Left renal cortex interstitium (tissue), 4 donors: ENCODE measurements at regions not wholly inside any gene's neighbourhood (a gene's known extent, or its start where the extent isn't known, plus 50 kb on each side); places are given as distances from the start of the nearest gene placed in this dataset.
"Not testable (repeated sequence)": the region's sequence is repeated elsewhere in the genome, so short reads cannot be mapped to it uniquely, and the experiment has no call there.

ENCODE experiments used
- DNase-seq, 4 donors: peaks; one replicate each; pipeline ENCODE4 v3.0.0-alpha.2; 2013; ENCODE audit warnings: low read depth in 4 of 4, low spot score in 2 of 4, missing footprints in 1 of 4

DNA sequence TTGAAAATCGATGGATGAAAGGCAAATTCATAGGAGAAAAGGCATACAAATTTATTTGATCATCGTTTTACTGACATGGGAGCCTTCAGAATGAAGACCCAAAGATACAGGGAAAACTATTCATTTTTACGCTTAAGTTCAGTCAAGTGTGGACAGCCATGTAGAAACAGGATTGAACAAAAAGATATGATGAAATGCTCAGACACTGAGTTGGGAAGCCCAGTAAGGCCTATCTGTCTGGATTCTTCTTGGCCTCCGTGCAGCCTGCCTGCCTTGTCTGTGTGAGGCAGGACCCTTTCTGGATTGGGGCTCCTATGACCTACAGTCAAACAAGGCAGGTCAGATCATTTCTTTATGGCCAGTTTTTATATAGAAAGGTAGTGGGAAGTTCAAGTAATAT is 203.8 kb upstream of the MYL2 start:
- no peak for DNase-seq

DNA sequence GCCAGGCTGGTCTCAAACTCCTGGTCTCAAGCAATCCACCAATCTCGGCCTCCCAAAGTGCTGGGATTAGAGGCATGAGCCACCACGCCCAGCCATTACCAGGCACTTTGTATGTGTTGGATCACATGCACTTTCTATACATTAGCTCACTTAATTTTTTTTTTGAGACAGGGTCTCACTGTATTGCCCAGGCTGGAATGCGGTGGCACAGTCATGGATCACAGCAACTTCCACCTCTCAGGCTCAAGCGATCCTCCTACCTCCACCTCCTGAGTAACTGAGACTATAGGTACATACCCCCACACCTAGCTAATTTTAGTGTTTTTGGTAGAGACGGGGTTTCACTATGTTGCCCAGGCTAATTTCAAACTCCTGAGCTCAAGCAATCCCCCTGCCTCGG is 203.0 kb upstream of the MYL2 start:
- DNase-seq: no peak

DNA sequence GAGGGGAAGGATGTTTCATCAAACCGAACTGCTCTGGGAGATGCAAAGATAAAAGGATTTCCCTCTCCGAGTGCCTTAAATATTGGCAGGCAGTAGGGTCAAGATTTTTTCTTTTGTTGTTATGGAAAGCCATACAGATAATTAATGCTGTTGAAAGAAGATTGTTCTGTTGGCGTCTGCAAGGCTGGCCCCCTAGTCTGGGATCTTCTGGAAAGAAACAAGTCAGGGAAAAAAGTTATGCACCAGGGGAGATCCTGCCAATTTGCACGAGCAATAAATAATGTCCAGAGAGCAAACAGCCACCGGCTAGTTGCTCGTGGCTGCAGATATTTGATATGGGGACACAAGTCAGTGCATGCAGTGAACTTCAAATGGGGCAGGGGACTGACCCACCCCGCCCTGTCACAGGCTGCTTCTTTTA is 202.1 kb upstream of the MYL2 start:
- peak in 3 of 4 donors; percentile 45 to 56 (median 53) for DNase-seq

DNA sequence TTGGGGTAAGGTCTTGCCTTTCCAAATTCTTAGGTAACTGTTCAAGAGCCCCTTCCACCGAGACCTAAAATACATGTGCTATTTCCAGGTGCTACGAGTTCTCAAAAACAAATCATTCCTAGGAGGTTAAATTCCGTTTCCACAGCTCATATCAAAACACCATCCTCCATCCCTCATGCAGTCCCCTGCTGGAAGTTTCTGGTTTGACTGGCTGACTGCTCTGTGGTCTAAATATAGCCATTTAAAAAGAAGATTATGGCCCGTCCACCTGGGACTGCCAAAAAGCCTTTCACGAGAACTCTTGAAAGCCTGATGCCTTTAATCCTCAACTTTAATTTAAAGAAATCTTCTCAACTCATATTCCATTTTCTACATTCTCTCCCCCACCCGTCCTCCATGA is 201.5 kb upstream of the MYL2 start:
- DNase-seq: peak in 1 of 4 donors; percentile 43

DNA sequence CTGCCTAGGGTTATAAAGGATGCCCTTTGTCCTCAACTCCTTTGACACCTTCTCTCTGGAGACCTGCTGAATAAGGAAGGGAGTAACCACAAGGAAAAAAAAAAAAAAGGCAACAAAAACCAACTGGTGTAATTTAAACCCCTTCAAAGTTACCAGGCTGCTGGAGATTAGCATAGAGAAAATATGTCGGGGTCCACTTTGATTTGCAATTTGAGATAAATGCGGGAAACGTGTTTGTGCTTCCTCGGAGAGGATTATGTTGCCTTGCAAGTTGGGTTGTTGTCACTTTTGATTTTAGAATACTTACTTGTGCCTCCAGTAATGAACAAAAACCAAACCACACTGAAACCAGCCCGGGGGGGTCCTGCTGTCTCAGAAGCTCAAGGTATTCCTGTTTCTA is 200.2 kb upstream of the MYL2 start:
- peak in 1 of 4 donors; percentile 16 for DNase-seq

DNA sequence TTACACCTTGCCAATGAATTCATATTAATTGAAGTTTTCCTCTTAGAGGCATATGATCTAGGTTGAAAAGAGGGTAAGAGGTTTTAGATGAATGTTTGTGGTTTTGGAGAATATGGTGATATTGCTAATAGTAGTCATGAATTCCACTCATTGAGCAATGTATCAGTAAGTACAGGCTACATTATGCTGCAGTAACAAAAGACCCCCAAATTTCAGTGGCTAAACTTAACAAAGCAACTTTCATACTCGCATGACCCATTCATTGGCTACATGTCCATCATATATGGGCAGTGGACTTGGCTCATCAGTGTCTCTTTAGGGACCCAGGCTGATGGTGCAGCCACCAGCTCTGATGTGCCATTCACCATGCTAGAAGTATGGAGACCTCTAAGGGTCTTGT is 196.6 kb upstream of the MYL2 start:
- no peak for DNase-seq

DNA sequence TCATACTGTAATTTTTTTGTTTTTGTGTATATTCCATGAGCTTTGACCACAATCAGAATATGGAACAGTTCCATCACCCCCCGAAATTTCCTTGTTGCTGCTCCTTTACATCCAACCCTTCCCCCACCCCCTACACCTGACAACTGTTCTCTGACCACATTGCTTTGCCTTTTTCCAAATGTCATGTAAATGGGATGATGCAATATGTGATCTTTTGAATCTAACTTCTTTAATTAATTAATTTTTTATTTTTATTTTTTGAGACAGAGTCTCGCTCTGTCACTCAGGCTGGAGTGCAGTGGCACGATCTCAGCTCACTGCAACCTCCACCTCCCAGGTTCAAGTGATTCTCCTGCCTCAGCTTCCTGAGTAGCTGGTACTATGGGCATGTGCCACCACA is 192.9 kb upstream of the MYL2 start:
- not testable (repeated sequence) for DNase-seq

DNA sequence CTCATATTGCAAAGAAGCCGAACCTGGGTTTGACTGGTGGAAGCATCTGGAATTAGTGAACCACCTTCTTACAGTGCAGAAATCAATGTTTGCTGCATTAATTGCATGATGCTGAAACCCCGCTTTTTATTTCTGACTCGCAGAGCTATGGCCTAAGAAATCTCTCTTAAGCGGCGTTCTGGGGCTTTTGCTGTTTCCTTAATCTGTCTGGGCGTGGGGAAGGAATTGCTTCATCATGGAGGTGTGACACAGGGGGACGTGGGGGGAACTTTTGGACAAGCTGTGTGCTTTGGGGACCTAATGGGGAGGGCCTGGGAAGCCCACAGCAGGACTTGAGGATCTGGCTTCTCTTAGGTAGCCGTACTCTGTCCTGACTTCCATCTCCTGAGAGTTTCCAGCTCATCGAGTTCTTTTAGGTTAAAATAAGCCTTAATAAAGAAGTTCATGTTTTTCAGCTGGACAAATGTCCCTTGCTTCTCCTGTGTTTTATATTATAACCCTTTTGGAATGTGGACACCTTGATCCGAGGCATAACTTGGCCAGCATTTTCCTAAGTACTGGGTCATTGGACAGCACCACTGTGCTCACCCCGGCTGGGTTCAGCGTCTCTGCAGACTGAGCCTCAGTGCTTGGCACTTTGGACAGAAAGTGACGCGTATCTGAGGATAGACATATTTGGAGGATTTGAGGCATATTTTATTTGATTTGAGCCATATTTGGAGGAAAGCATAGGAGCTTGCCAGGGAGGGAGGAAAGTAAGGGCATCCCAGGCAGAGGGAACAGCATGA is 192.1 kb upstream of the MYL2 start:
- no peak for DNase-seq

DNA sequence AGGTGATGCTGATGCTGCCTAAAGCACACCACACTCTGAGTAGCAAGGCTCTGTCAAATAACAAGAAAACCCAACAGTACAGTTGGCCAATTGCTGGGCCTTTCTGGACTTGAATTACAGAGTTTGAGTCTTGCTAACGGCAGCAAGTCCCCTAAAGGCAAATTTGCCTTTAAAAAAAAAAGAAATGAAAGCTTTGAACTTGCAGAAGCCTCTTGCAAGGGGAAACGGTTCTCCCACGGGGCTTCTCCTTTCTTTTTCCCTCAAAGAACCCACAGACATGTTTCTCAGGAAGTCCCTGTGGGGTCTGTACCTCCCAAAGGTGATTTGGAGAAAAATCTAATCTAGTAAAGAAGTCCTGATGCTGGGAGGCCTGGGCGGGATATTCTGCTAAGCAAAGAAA is 191.3 kb upstream of the MYL2 start:
- DNase-seq: no peak

DNA sequence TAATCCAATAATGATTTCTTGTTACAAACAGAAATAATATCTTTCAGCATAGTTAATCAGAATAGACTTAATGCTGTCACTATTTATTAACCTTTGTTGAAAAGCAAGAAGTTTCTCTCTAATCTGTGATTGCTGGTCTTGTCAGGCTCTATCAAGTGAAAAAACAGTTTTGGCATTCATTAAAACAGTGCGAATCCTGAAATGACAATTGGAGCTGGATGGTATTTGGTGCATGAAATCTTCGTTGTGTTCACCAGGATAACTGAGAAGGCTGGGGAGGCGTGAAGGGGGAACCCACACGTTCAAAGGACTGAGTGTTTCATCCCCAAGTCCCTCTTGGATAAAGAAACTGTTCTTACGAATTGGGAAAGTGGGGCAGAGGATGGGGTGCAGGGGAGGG is 190.2 kb upstream of the MYL2 start:
- DNase-seq: no peak

DNA sequence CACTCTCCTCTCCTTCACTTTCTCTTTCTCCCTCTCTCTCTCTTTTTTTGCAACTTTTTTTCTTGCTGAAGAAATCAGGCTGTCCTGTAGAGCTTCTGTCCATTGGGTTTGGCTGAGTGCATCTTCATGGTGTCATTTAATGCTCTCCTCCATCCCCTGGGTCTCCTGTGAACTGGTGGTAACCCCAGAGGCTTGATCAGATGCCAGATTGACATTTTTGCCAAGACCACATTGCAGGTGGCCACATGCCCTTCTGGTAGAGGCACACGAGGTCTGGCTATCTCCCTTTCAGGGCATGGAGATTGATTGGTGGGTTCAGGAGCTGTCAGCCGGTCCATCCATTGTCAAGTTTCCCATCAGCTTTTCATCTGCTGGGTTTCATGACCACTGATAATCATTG is 188.3 kb upstream of the MYL2 start:
- DNase-seq: no peak

DNA sequence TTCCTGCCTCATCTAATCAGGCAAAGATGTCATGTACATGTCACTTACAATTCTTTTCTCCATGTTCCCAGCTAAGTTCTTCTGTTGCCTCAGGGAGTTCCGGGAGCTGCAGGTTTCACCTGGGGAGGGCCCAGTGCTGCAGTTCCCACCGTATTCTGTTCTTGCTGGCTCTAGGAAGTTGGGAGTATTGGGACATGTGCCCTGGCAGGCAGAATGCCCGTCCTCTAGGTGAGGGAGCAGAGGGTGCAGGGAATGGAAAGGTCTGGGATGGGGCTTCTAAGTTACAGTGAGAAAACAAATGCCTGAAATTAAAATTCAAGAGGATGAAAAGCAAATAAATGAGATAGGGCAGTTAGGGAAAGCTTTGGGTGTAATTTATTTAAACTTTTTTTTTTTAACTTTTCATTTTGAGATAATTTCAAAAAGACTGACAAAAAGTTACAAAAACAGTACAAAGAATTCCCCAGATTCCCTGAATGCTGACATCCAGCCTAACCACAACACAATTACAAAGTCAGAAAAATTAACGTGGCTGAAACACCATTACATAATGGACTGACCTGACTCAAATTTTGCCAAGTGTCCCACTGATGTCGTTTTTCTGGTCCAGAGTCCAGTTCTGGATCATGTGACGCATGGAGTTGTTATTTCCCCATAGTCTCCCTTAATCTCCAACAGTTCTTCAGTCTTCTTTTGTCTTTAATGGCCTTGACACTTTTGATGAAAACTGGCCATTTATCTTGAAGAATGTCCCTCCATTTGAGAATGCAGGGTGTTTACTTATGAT is 187.2 kb upstream of the MYL2 start:
- no peak for DNase-seq

DNA sequence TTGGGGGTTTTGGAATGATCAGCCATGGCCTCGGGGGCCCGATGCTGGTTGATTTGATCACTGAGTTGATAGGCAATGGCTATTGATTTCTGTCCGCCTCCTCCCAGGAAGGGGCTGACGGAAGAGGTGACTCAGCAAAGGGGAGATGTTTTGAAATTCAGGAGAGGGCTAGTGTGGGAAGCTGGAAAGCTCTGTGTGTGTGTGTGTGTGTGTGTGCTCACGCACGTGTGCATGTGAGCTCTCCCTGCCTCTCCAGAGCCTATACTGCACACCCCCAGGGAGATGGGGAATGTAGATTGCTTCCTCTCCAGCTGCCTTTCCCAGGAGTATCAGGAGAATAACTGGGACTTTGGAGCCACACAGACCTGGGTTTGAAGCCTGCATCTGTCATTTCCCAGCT is 184.9 kb upstream of the MYL2 start:
- no peak for DNase-seq

DNA sequence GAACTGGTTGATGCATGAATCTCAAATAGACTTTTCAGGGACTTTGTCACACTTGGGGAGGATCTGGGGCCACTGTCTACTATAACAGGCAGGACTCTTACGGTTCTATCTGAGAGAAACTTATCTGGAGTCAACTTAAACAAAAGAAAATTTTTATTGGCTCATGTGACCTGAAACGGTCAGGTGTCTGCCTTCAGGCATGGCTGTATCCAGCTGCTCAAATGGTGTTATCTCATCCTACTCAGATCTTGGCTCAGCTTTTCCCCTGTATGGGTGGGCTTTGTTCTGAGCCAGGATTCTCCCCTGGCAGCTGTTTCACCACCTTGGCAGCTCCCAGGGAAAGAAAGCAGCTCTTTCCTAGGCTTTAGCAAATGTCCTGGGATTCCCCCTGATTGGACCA is 183.2 kb upstream of the MYL2 start:
- DNase-seq: no peak

DNA sequence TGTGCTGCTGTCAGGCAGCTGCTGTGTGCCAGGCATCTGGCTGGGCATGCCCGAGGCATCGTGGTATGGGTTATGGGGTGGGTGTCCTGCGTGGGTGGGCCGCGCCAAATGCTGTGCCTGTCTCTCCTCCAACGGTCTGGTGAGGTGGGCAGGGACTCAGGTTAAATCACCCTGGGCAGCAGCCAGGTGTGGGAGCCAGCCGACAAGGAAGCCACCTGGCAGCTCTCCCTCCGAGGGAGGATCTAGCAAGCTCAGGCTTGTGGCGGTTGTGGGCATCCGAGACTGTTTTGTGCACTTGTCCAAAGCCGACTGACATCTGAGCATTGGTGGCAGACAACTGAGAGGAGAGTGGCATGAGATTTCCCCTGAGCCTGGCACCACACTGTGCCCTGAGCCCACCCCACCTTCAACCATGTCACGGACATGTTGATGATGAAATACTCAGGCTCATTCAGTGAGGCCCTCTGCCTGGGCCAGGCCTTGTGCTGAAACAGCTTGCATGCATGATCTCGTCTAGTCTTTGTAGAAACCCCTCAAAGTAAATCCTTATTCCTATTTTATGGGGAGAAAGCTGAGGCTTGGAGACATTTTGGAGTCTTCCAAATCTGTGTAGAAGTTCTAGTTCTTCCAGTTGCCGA is 181.8 kb upstream of the MYL2 start:
- DNase-seq: no peak

DNA sequence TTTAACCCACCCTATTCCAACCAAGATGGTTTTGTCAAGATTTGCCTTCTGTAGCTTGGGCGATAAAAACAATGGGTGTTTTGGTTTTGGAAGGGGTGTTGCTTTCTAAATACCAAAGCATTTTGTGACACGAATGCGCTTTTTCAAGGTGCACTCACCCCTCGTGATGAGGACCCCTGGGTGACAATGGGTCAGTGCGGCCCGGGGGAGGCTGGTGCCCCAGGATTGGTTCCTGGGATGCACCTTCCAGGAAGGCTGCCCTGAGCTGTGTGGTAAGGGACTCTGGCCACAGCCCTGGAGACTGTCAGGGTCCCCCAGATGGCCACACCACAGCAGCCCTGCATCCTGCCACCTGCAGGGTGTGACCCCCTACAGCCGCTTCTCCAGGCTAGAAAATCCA is 180.6 kb upstream of the MYL2 start:
- no peak for DNase-seq

DNA sequence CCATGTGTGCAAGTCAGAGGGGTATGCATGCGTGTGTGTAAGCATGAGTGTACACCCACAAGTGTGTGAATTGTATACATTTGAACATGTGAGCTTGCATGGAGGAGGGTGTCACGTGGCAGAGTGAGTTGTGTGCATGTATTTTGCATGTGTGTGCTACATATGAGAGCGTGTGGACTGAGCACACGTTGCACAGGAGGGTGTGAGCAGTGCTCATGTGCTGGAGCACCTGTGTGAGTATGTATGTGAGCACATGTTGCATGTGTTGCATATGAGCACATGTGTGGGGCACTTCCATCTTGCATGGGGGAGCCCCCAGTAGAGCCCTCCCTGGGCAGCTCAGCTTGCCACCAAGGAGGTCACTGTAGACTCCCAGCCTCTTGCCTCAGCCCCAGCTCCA is 180.2 kb upstream of the MYL2 start:
- no peak for DNase-seq

DNA sequence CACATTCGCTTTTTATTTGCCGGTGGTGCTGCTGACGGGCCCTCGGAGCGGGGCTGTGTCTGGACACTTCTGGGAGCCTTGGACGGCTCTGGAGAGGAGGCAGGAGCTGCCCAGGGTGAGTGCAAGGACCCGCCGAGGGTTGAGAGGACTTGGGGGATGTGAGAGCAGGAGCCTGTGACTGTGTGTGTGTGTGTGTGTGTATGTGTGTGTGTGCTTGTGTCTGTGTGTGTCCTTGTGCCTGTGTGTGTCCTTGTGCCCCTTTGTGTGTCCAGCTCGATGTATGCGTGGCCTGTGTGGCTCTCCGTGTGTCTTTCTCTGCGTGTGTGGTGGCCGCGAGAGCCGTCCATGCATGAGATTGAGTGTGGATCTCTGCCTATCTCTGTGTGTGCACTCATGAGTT is 179.6 kb upstream of the MYL2 start:
- no peak for DNase-seq

DNA sequence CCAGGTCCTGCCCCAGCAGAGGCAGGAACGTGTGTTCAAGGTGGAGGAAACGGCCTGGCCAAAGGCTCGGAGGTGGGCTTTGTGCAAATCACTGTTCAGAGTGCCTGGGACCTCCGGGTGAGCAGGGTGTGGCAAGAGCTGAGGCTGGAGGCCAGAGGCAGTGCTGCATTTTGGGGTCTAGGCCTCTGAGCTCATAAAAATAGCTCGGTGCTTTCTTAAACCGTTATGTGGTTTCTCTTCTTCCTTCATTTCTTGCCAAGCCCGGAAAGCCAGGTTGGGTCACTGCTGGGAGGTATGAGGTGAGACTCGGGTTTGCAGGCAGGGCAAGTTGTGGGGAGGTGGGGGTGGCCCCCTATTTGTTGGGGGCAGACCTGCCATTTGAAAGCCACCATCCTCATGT is 178.8 kb upstream of the MYL2 start:
- no peak for DNase-seq

DNA sequence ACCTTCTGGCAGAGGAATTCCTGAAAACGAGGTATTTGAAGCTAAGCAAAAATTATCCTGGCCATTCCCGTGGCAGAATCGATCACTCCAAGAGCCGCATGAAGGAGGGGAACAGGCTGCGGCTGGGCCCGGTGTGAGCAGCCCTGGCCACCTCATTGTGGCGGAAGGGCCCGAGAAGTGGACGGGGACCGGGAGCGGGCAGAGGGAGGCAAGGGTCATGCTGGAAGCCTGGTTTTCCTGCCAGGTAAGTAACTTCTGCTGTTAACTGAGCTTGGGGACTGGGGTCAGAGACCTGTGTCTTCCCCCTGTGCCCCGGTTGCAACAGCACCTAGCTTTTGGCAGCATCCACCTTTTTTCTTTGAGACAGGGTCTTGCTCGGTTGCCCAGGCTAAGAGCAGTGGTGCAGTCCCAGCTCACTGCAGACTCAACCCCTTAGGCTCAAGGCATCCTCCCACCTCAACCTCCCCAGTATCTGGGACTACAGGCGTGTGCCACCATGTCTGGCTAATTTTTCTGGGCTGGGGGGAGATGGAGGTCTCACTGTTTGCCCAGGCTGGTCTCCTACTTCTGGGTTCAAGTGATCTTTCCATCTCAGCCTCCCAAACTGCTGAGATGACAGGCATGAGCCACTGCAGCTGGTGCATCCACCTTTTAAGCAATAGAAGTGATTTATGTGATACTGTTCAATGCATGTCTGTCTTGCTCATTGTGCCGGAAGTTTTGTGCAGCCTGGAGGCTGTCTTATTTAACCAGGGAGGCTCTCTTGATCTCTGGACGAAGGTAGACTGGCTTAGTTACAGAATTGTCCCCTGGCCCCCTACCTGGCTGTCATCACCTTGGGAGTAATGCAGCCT is 174.0 kb upstream of the MYL2 start:
- no peak for DNase-seq
